ENCODE measurements at regions not wholly inside any gene's neighbourhood (a gene's known extent, or its start where the extent isn't known, plus 50 kb on each side); places are given as distances from the start of the nearest gene placed in this dataset.

- TF ChIP-seq, protein P1, sequence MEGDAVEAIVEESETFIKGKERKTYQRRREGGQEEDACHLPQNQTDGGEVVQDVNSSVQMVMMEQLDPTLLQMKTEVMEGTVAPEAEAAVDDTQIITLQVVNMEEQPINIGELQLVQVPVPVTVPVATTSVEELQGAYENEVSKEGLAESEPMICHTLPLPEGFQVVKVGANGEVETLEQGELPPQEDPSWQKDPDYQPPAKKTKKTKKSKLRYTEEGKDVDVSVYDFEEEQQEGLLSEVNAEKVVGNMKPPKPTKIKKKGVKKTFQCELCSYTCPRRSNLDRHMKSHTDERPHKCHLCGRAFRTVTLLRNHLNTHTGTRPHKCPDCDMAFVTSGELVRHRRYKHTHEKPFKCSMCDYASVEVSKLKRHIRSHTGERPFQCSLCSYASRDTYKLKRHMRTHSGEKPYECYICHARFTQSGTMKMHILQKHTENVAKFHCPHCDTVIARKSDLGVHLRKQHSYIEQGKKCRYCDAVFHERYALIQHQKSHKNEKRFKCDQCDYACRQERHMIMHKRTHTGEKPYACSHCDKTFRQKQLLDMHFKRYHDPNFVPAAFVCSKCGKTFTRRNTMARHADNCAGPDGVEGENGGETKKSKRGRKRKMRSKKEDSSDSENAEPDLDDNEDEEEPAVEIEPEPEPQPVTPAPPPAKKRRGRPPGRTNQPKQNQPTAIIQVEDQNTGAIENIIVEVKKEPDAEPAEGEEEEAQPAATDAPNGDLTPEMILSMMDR (IDR thresholded peaks at IDR 0.05), result no peak
- TF ChIP-seq EP300 (IDR thresholded peaks at IDR 0.05) (no peak), POLR2A (IDR thresholded peaks at IDR 0.05) (no peak)
Measured at GRCh38 chr11:71116693-71117040, 135.7 kb downstream of the SHANK2 start.

All from gastroesophageal sphincter (tissue), 3 donors.